Parathyroid adenoma (tissue), 2 donors: ENCODE measurements at regions not wholly inside any gene's neighbourhood (a gene's known extent, or its start where the extent isn't known, plus 50 kb on each side); places are given as distances from the start of the nearest gene placed in this dataset.
"Not testable (repeated sequence)": the region's sequence is repeated elsewhere in the genome, so short reads cannot be mapped to it uniquely, and the experiment has no call there.

ENCODE experiments used
- H2AFZ ChIP-seq: fragments of 300-600 bp; sonication (generic); one replicate; pipeline ENCODE4 v1.7.0; 2017; ENCODE audit warnings: antibody characterized with exemption, mild to moderate bottlenecking
- H3K27ac ChIP-seq: fragments of 300-600 bp; sonication (generic); one replicate; pipeline ENCODE4 v1.7.0; 2017
- H3K27me3 ChIP-seq: fragments of 300-600 bp; sonication (generic); one replicate; pipeline ENCODE4 v1.7.0; 2017; ENCODE audit warnings: low read length; ENCODE audit not compliant: control insufficient read depth, insufficient read depth
- H3K36me3 ChIP-seq: fragments of 300-600 bp; sonication (generic); one replicate; pipeline ENCODE4 v1.7.0; 2017; ENCODE audit warnings: low read length; ENCODE audit not compliant: control insufficient read depth, insufficient read depth
- H3K4me1 ChIP-seq: fragments of 300-600 bp; sonication (generic); one replicate; pipeline ENCODE4 v1.7.0; 2017; ENCODE audit warnings: control low read depth
- H3K4me2 ChIP-seq: fragments of 300-600 bp; sonication (generic); one replicate; pipeline ENCODE4 v1.7.0; 2017; ENCODE audit warnings: low read length
- H3K4me3 ChIP-seq: fragments of 300-600 bp; sonication (generic); one replicate; pipeline ENCODE4 v1.7.0; 2017; ENCODE audit warnings: low read depth, low read length
- H3K79me2 ChIP-seq: fragments of 300-600 bp; sonication (generic); one replicate; pipeline ENCODE4 v1.7.0; 2017; ENCODE audit warnings: control low read depth
- H3K9ac ChIP-seq: fragments of 300-600 bp; sonication (generic); one replicate; pipeline ENCODE4 v1.7.0; 2017; ENCODE audit warnings: mild to moderate bottlenecking
- H3K9me3 ChIP-seq: fragments of 300-600 bp; sonication (generic); one replicate; pipeline ENCODE4 v1.7.0; 2017; ENCODE audit warnings: low read length; ENCODE audit not compliant: control insufficient read depth
- donor health status: primary hyperparathyroidism.

DNA sequence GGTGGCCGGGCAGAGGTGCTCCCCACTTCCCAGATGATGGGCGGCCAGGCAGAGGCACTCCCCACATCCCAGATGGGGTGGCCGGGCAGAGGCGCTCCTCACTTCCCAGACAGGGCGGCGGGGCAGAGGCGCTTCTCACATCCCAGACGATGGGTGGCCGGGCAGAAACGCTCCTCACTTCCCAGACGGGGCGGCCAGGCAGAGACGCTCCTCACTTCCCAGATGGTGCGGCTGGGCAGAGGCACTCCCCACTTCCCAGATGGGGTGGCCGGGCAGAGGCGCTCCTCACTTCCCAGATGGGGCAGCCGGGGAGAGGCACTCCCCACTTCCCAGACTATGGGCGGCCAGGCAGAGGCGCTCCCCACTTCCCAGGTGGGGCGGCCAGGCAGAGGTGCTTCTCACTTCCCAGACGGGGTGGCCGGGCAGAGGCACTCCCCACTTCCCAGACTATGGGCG lies 275.8 kb downstream of the LIPI start:
- H3K79me2 ChIP-seq, H3K9ac ChIP-seq, H2AFZ ChIP-seq, H3K9me3 ChIP-seq, H3K36me3 ChIP-seq, H3K27me3 ChIP-seq, H3K4me1 ChIP-seq, H3K4me3 ChIP-seq, H3K4me2 ChIP-seq, H3K27ac ChIP-seq: not testable (repeated sequence)

- H3K4me1 ChIP-seq, H3K9ac ChIP-seq, H2AFZ ChIP-seq, H3K27me3 ChIP-seq, H3K79me2 ChIP-seq, H3K36me3 ChIP-seq, H3K4me2 ChIP-seq, H3K27ac ChIP-seq, H3K9me3 ChIP-seq, H3K4me3 ChIP-seq: not testable (repeated sequence)
These were observed 287.6 kb downstream of the LIPI start for GRCh38 chr21:13923175-13923574.

GRCh38 chr21:13921455-13921854 lies 289.3 kb downstream of the LIPI start:
- H3K36me3 ChIP-seq, H3K27me3 ChIP-seq, H3K79me2 ChIP-seq, H3K4me2 ChIP-seq, H3K4me1 ChIP-seq, H2AFZ ChIP-seq, H3K4me3 ChIP-seq, H3K9me3 ChIP-seq, H3K9ac ChIP-seq, H3K27ac ChIP-seq: not testable (repeated sequence)

DNA sequence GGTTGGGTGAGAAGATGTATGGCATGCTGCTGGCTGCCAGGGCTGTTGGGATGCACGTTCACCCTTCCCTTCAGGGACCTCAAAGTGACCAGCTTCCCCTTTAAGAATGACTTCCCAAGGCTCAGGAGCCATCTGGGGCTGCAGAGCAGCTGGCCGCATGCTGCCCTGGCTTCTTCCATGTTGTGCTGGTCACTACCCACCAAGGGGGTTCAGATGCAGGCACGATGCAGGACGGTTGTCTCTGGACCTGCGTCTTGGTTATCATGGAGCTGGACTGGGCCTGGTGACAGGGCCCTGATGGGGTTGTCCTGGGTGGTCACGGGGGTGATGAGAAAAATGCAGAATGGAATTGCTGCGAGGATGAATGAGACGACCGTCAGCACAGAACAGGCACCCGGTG lies 297.8 kb downstream of the POTED start:
- H3K27me3 ChIP-seq, H3K27ac ChIP-seq, H3K9ac ChIP-seq, H3K9me3 ChIP-seq, H3K4me3 ChIP-seq, H3K79me2 ChIP-seq, H3K36me3 ChIP-seq, H2AFZ ChIP-seq, H3K4me2 ChIP-seq, H3K4me1 ChIP-seq: not testable (repeated sequence)

DNA sequence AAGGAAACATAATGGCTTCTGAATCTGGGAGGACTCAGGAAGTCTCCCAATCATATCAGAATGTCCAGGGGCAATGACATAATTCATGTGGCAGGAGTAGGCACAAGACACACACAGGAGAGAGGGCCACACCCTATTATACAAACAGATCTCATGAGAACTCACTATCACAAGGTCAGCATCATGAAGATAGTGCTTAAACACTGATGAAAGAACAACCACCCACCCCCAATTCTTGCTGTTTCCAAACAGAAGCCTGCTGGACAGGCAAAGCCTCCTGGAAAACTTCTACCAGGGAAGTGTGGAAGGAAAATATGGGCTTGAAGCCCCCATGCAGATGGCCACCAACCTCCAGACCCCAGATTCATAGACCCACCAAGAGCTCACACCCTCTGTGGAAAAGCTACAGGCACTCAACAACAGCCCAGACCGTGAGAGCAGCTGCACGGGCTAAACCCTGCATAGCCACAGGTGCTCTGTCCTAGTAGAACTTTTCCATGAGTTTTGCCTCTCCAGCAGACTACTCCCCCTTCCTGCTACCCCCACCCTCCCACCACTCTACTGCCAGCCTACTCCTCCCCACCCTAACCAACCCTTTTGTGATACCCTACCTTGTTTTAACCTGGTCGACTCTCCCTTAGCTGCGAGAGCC lies 287.1 kb downstream of the POTED start:
- H3K36me3 ChIP-seq, H3K4me2 ChIP-seq, H3K9me3 ChIP-seq, H3K4me3 ChIP-seq, H2AFZ ChIP-seq, H3K27me3 ChIP-seq, H3K79me2 ChIP-seq, H3K9ac ChIP-seq, H3K4me1 ChIP-seq, H3K27ac ChIP-seq: not testable (repeated sequence)

- not testable (repeated sequence) for H3K27me3 ChIP-seq, H3K9me3 ChIP-seq
These were observed 284.0 kb downstream of the POTED start for GRCh38 chr21:13893617-13894016.

GRCh38 chr21:13893025-13893424 lies 283.4 kb downstream of the POTED start:
- not testable (repeated sequence) for H3K27ac ChIP-seq, H3K79me2 ChIP-seq, H3K9me3 ChIP-seq, H3K4me3 ChIP-seq, H3K4me2 ChIP-seq, H3K27me3 ChIP-seq, H2AFZ ChIP-seq, H3K36me3 ChIP-seq, H3K9ac ChIP-seq, H3K4me1 ChIP-seq

More at GRCh38 chr21:13893617-13894016, 284.0 kb downstream of the POTED start:
- H3K4me3 ChIP-seq, H3K9ac ChIP-seq, H3K36me3 ChIP-seq, H3K27ac ChIP-seq, H2AFZ ChIP-seq, H3K4me1 ChIP-seq, H3K79me2 ChIP-seq, H3K4me2 ChIP-seq: not testable (repeated sequence)

DNA sequence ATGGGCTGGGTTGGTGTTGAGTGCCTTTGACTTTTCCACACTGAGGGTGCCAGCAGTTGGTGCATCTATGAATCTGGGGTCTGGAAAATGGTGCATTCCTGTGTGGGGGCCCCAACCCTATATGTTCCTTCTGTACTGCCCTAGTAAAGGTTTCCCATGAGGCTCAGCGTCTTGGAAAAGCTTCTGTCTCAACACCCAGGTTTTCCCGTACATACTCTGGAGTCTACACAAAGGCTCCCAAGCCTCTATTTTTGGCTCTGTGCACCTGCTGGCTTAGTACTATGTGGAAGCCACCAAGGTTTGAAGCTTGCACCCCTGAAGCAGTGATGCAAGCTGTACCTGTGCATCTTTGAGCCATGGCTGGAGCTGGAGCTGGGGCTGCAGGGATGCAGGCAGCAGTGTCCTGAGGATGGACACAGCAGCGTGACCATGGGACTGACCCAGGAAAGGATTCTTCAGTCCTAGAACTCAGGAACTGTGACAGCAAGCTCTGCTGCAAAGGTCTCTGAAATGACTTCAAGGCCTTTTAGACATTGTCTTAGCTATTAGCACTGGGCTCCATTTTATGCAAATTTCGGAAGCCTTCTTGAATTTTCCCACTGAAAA lies 282.7 kb downstream of the POTED start:
- H3K9ac ChIP-seq, H3K9me3 ChIP-seq, H3K27me3 ChIP-seq, H3K36me3 ChIP-seq, H3K79me2 ChIP-seq, H3K4me3 ChIP-seq, H2AFZ ChIP-seq, H3K4me1 ChIP-seq, H3K4me2 ChIP-seq, H3K27ac ChIP-seq: not testable (repeated sequence)

GRCh38 chr21:13889176-13889575 lies 279.6 kb downstream of the POTED start:
- H3K4me3 ChIP-seq, H2AFZ ChIP-seq, H3K27me3 ChIP-seq, H3K27ac ChIP-seq, H3K36me3 ChIP-seq, H3K9me3 ChIP-seq, H3K4me1 ChIP-seq, H3K9ac ChIP-seq, H3K4me2 ChIP-seq, H3K79me2 ChIP-seq: not testable (repeated sequence)

GRCh38 chr21:13883641-13884395 lies 274.2 kb downstream of the POTED start:
- H3K27me3 ChIP-seq, H3K27ac ChIP-seq, H2AFZ ChIP-seq, H3K79me2 ChIP-seq, H3K4me3 ChIP-seq, H3K4me2 ChIP-seq, H3K36me3 ChIP-seq, H3K9ac ChIP-seq, H3K9me3 ChIP-seq, H3K4me1 ChIP-seq: not testable (repeated sequence)

DNA sequence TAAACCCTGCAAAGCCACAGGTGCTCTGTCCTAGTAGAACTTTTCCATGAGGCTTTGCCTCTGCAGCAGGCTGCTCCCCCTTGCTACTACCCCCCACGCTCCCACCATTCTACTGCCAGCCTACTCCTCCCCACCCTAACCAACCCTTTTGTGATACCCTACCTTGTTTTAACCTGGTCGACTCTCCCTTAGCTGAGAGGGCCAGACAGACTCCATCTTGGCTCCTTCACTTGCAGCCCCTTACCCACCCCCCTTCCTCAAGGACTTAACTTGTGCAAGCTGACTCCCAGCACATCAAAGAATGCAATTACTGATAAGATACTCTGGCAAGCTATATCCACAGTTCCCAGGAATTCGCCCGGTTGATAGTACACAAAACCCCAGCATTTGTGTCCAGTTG lies 267.9 kb downstream of the POTED start:
- H3K79me2 ChIP-seq, H3K4me1 ChIP-seq, H2AFZ ChIP-seq, H3K36me3 ChIP-seq, H3K4me3 ChIP-seq, H3K9me3 ChIP-seq, H3K27ac ChIP-seq, H3K27me3 ChIP-seq, H3K4me2 ChIP-seq, H3K9ac ChIP-seq: not testable (repeated sequence)
